Upper lobe of left lung (tissue), 4 donors: ENCODE measurements at regions not wholly inside any gene's neighbourhood (a gene's known extent, or its start where the extent isn't known, plus 50 kb on each side); places are given as distances from the start of the nearest gene placed in this dataset.

ENCODE experiments used
- EP300 ChIP-seq, 4 donors: sonication (generic); formaldehyde crosslinking; IDR thresholded peaks; one replicate each; pipeline ENCODE4 v1.5.1; 2017; ENCODE audit warnings: antibody characterized with exemption in 4 of 4, control low read depth in 2 of 4
- POLR2A ChIP-seq, 4 donors: fragments of 450-650 bp; IDR thresholded peaks; one replicate each; pipeline ENCODE4 v1.5.1; 2016 to 2017; ENCODE audit warnings: antibody characterized with exemption in 4 of 4, mild to moderate bottlenecking in 2 of 4
- POLR2AphosphoS5 ChIP-seq, 2 donors: sonication (generic); formaldehyde crosslinking; IDR thresholded peaks; one replicate each; pipeline ENCODE4 v1.5.1; 2017; ENCODE audit warnings: antibody characterized with exemption in 2 of 2
- TF ChIP-seq, protein P1 (sequence below), 6 experiments: fragments of 450-650 bp in 4 of 6; fragments of 200-600 bp in 2 of 6; sonication (generic) in 2 of 6; IDR thresholded peaks; one replicate each; pipeline ENCODE4 v1.5.1; 2016 to 2019; ENCODE audit warnings: antibody characterized with exemption in 6 of 6

DNA sequence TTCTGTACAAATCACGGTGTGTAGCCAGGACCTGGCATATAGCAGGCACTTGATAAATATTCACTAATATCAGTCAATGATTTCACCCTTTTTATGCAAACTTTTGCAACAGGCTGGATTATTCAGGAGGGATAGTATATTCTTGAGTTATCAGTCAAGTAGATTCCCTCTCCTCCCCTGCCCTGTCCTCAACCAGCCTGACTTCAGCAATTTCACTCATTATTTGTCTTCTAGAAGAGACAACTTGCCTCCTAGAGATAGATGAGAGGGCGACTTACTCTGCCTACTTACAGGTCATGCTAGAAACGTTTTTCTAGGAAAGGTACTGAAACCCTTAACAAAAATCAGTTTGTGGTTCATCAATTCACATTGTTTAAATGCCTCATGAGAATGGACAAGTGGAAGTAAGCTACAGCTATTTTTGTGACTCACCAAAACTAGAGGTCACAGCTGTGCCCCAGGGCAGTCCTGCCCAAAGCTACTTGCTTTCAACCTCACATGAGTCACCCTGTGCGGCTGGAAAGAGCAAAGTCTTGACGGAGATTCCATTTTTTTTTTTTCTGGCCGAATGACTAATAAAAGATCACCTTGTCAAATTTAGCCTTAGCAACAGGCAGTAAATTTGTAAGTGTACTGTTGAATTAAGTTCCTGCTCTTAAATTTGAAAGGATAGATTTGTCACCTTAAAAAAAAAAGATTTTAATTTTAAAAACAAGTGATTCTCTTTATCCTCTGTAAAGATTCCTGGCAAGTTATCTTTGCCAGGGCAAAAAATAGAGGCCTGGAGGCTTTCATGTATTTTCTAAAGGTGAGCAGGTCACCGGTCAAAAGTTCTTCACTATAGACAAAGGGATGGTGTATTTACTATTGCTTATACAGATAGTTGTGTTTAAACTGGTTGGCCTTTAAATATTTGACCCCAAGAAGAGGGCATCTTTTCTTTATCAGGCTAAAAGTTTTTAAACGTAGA, 109.0 kb upstream of the SLC35G4 start:
- TF ChIP-seq, protein P1, sequence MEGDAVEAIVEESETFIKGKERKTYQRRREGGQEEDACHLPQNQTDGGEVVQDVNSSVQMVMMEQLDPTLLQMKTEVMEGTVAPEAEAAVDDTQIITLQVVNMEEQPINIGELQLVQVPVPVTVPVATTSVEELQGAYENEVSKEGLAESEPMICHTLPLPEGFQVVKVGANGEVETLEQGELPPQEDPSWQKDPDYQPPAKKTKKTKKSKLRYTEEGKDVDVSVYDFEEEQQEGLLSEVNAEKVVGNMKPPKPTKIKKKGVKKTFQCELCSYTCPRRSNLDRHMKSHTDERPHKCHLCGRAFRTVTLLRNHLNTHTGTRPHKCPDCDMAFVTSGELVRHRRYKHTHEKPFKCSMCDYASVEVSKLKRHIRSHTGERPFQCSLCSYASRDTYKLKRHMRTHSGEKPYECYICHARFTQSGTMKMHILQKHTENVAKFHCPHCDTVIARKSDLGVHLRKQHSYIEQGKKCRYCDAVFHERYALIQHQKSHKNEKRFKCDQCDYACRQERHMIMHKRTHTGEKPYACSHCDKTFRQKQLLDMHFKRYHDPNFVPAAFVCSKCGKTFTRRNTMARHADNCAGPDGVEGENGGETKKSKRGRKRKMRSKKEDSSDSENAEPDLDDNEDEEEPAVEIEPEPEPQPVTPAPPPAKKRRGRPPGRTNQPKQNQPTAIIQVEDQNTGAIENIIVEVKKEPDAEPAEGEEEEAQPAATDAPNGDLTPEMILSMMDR (IDR thresholded peaks at IDR 0.05), result no peak
- no peak for TF ChIP-seq POLR2A (IDR thresholded peaks at IDR 0.05)
- no peak for TF ChIP-seq POLR2AphosphoS5 (IDR thresholded peaks at IDR 0.05)
- no peak for TF ChIP-seq EP300 (IDR thresholded peaks at IDR 0.05)
